Hepatocyte (in vitro differentiated cells): ENCODE measurements at regions not wholly inside any gene's neighbourhood (a gene's known extent, or its start where the extent isn't known, plus 50 kb on each side); places are given as distances from the start of the nearest gene placed in this dataset.

Experiments
- DNase-seq: peaks from one replicate; pipeline ENCODE4 v3.0.0-alpha.2; 2016; ENCODE audit warnings: low spot score
- H2AFZ ChIP-seq: fragments of 200-600 bp; sonication (generic); 2 replicates; pipeline ENCODE4 v1.6.0; 2016; ENCODE audit warnings: antibody characterized with exemption, mild to moderate bottlenecking
- H3K27ac ChIP-seq: fragments of 200-600 bp; sonication (generic); 2 replicates; pipeline ENCODE4 v1.5.1; 2016; ENCODE audit warnings: mild to moderate bottlenecking
- H3K27me3 ChIP-seq: fragments of 200-600 bp; sonication (generic); 2 replicates; pipeline ENCODE4 v1.6.1; 2016
- H3K36me3 ChIP-seq: fragments of 200-600 bp; sonication (generic); replicated peaks from 2 replicates; pipeline ENCODE4 v1.5.1; 2016; ENCODE audit warnings: low read depth; ENCODE audit not compliant: insufficient read depth
- H3K4me1 ChIP-seq: fragments of 200-600 bp; sonication (generic); 2 replicates; pipeline ENCODE4 v1.5.1; 2016; ENCODE audit warnings: mild to moderate bottlenecking, moderate library complexity; ENCODE audit not compliant: insufficient read depth
- H3K4me2 ChIP-seq: fragments of 200-600 bp; sonication (generic); 2 replicates; pipeline ENCODE4 v1.6.0; 2016
- H3K4me3 ChIP-seq: fragments of 200-600 bp; sonication (generic); 2 replicates; pipeline ENCODE4 v1.5.1; 2016; ENCODE audit warnings: mild to moderate bottlenecking
- H3K79me2 ChIP-seq: fragments of 200-600 bp; sonication (generic); 2 replicates; pipeline ENCODE4 v1.6.0; 2017; ENCODE audit warnings: mild to moderate bottlenecking
- H3K9me2 ChIP-seq: fragments of 200-600 bp; sonication (generic); replicated peaks from 2 replicates; pipeline ENCODE4 v1.6.0; 2017; ENCODE audit warnings: mild to moderate bottlenecking; ENCODE audit not compliant: insufficient read depth
- H3K9me3 ChIP-seq: fragments of 200-600 bp; sonication (generic); 2 replicates; pipeline ENCODE4 v1.5.1; 2016; ENCODE audit warnings: low read depth, mild to moderate bottlenecking
- H4K20me1 ChIP-seq: fragments of 200-600 bp; sonication (generic); 2 replicates; pipeline ENCODE4 v1.6.0; 2016; ENCODE audit warnings: mild to moderate bottlenecking; ENCODE audit not compliant: insufficient read depth, poor library complexity, severe bottlenecking
- EZH2 ChIP-seq: fragments of 200-600 bp; sonication (generic); IDR thresholded peaks from 2 replicates; pipeline ENCODE4 v1.6.1; 2016; ENCODE audit warnings: antibody characterized with exemption, mild to moderate bottlenecking, borderline replicate concordance
- EZH2phosphoT487 ChIP-seq: fragments of 200-600 bp; sonication (generic); IDR thresholded peaks from one replicate; pipeline ENCODE4 v1.6.1; 2018; ENCODE audit warnings: antibody characterized with exemption, mild to moderate bottlenecking, low read depth, moderate library complexity; ENCODE audit not compliant: unreplicated experiment, severe bottlenecking
- whole genome bisulfite sequencing: methylation state at CpG from one replicate; pipeline ENCODE4 v1.1.6; 2016; ENCODE audit warnings: low lambda C conversion rate; ENCODE audit errors: missing lambda C conversion rate; 5-methylcytosine and 5-hydroxymethylcytosine counted together
- TF ChIP-seq, protein P1 (sequence below): fragments of 200-600 bp; sonication (generic); IDR thresholded peaks from 2 replicates; pipeline ENCODE4 v1.5.1; 2016; ENCODE audit warnings: antibody characterized with exemption, mild to moderate bottlenecking; ENCODE audit not compliant: poor library complexity

- Histone ChIP-seq H3K4me2 (no peak overlapping the region), H4K20me1 (no peaks in the 10 kb centered on the region), H3K4me1 (peaks cover 11% of the 10 kb centered on the region), H2AFZ (no peak overlapping the region), H3K27ac (no peak overlapping the region), H3K79me2 (no peaks in the 10 kb centered on the region), H3K36me3 (no peaks in the 10 kb centered on the region), H3K27me3 (no peaks in the 10 kb centered on the region), H3K9me2 (no peaks in the 10 kb centered on the region), H3K9me3 (no peaks in the 10 kb centered on the region), H3K4me3 (no peak overlapping the region)
- no peak for TF ChIP-seq EZH2phosphoT487
- TF ChIP-seq EZH2 = no peak
- TF ChIP-seq, protein P1, sequence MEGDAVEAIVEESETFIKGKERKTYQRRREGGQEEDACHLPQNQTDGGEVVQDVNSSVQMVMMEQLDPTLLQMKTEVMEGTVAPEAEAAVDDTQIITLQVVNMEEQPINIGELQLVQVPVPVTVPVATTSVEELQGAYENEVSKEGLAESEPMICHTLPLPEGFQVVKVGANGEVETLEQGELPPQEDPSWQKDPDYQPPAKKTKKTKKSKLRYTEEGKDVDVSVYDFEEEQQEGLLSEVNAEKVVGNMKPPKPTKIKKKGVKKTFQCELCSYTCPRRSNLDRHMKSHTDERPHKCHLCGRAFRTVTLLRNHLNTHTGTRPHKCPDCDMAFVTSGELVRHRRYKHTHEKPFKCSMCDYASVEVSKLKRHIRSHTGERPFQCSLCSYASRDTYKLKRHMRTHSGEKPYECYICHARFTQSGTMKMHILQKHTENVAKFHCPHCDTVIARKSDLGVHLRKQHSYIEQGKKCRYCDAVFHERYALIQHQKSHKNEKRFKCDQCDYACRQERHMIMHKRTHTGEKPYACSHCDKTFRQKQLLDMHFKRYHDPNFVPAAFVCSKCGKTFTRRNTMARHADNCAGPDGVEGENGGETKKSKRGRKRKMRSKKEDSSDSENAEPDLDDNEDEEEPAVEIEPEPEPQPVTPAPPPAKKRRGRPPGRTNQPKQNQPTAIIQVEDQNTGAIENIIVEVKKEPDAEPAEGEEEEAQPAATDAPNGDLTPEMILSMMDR = no peak
- no peak for DNase-seq
- 98% methylated on average over 6 of the region's 6 CpGs for WGBS
Measured at GRCh38 chr5:135119481-135119880, 85.5 kb upstream of the PITX1 start.

GRCh38 chr5:135117590-135117989, 83.6 kb upstream of the PITX1 start:
- WGBS = 86% methylated on average over 5 of the region's 5 CpGs

DNA sequence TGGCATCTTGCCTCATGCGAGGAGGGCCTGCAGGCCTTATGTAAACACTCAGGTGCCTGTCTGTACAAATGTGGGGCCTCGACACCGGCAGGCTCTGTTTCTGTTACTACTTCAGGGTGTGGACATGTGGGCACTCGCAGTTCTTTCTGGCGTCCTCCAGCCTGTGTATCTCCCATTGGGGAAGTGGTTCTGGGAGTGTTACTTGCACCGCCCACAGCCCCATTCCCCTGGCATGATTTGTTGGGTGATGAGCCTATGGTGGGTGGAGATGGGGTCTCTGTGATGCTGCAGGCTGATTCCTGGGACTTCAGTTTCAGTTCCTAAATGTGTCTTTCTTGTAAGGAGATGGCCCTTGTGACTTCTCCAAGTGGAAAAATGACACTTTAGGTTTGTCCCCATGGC, 82.1 kb upstream of the PITX1 start:
- H4K20me1 ChIP-seq = no peaks in the 10 kb centered on the region
- H3K4me1 ChIP-seq = peaks cover 15% of the 10 kb centered on the region
- DNase-seq = no peak
- H3K79me2 ChIP-seq = no peaks in the 10 kb centered on the region
- no peaks in the 10 kb centered on the region for H3K9me3 ChIP-seq
- peak overlapping the region; percentile 17 for H3K27ac ChIP-seq
- H3K36me3 ChIP-seq = no peaks in the 10 kb centered on the region
- TF ChIP-seq, protein P1 = no peak
- no peaks in the 10 kb centered on the region for H3K27me3 ChIP-seq
- no peaks in the 10 kb centered on the region for H3K9me2 ChIP-seq
- WGBS = 59% methylated on average over 6 of the region's 6 CpGs
- no peak overlapping the region for H2AFZ ChIP-seq
- H3K4me2 ChIP-seq = no peak overlapping the region
- no peak overlapping the region for H3K4me3 ChIP-seq

More at GRCh38 chr5:135117590-135117989, 83.6 kb upstream of the PITX1 start:
- peaks cover 9% of the 10 kb centered on the region for H3K4me1 ChIP-seq
- no peaks in the 10 kb centered on the region for H4K20me1 ChIP-seq
- no peak for TF ChIP-seq EZH2phosphoT487
- TF ChIP-seq EZH2 = no peak
- TF ChIP-seq, protein P1 = no peak
- no peaks in the 10 kb centered on the region for H3K36me3 ChIP-seq
- DNase-seq = no peak
- no peaks in the 10 kb centered on the region for H3K9me2 ChIP-seq
- H3K4me3 ChIP-seq = no peak overlapping the region
- no peak overlapping the region for H3K27ac ChIP-seq
- no peaks in the 10 kb centered on the region for H3K27me3 ChIP-seq
- no peaks in the 10 kb centered on the region for H3K9me3 ChIP-seq
- no peak overlapping the region for H2AFZ ChIP-seq
- H3K79me2 ChIP-seq = no peaks in the 10 kb centered on the region
- H3K4me2 ChIP-seq = no peak overlapping the region

- Histone ChIP-seq H3K27ac (peak overlapping the region; percentile 17), H3K4me1 (peaks cover 15% of the 10 kb centered on the region), H3K79me2 (no peaks in the 10 kb centered on the region), H3K27me3 (no peaks in the 10 kb centered on the region), H3K4me2 (no peak overlapping the region), H4K20me1 (no peaks in the 10 kb centered on the region), H3K9me3 (no peaks in the 10 kb centered on the region), H3K36me3 (no peaks in the 10 kb centered on the region), H3K9me2 (no peaks in the 10 kb centered on the region), H3K4me3 (no peak overlapping the region), H2AFZ (no peak overlapping the region)
- TF ChIP-seq EZH2phosphoT487 (no peak), EZH2 (no peak)
- TF ChIP-seq, protein P1 = no peak
- WGBS = 50% methylated on average over 6 of the region's 6 CpGs
- DNase-seq = no peak
Measured at GRCh38 chr5:135115591-135115990, 81.6 kb upstream of the PITX1 start.
